Ovary (tissue), 3 donors: ENCODE measurements at regions not wholly inside any gene's neighbourhood (a gene's known extent, or its start where the extent isn't known, plus 50 kb on each side); places are given as distances from the start of the nearest gene placed in this dataset.

Experiments used
- CTCF ChIP-seq, 3 donors: fragments of 450-650 bp in 2 of 3; fragments of 200-600 bp in 1 of 3; IDR thresholded peaks; one replicate each; pipeline versions ENCODE4 v1.5.1 to v1.8.0; 2016 to 2022; ENCODE audit warnings: antibody characterized with exemption in 3 of 3, mild to moderate bottlenecking in 1 of 3
- EP300 ChIP-seq: sonication (generic); formaldehyde crosslinking; IDR thresholded peaks from one replicate; pipeline ENCODE4 v1.6.1; 2017; ENCODE audit warnings: antibody characterized with exemption
- donor health status: DM: no; HTN: no; CAD: no.

- TF ChIP-seq CTCF (IDR thresholded peaks at IDR 0.05) (no peak), EP300 (no peak)
These were observed 598.6 kb downstream of the AJAP1 start for GRCh38 chr1:5253036-5253435.
